KG1 (cell line): ENCODE measurements at regions not wholly inside any gene's neighbourhood (a gene's known extent, or its start where the extent isn't known, plus 50 kb on each side); places are given as distances from the start of the nearest gene placed in this dataset.
"Not testable (repeated sequence)": the region's sequence is repeated elsewhere in the genome, so short reads cannot be mapped to it uniquely, and the experiment has no call there.

ENCODE experiments used
- DNase-seq: peaks from one replicate; lab custom pipeline; 2025; lab: John Stamatoyannopoulos, UW

DNA sequence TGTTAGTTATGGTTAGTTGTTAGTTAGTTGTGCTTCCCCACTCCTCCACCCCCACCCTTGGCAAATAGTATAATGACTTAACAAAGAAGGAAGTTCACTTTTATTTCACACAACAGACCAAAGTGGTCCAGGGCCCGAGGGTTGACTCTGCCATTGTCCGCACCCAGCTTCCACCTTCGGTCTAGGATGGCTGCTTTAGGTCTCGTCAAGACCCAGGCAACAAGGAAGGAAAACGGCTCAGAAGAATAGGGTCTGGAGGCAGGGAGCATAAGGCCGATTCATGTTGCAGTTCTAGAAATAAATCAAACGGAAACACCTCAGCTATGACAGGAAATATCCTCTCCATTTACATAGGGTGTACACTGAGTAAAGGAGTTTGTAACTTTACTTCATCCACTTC, 206.0 kb upstream of the CXCR4 start:
- DNase-seq: no peak

DNA sequence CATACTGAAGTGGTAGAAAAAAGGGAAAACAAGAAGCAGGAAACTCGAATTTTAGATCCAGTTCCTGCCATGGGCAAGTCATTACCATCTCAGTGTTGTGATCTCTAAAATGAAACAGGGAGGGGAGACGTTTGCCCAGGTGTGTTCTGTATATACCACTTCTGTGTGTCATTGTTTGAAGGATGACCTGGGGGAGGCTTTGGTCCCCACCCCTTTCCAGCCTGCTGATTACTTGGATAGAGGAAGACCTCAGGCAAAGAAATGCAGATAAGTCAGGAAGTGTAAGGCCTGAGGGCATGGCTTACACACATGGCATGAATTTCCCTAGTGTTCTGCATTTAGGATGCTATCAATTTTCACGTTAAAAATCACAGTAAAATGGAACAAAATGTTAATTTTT, 205.2 kb upstream of the CXCR4 start:
- no peak for DNase-seq

DNA sequence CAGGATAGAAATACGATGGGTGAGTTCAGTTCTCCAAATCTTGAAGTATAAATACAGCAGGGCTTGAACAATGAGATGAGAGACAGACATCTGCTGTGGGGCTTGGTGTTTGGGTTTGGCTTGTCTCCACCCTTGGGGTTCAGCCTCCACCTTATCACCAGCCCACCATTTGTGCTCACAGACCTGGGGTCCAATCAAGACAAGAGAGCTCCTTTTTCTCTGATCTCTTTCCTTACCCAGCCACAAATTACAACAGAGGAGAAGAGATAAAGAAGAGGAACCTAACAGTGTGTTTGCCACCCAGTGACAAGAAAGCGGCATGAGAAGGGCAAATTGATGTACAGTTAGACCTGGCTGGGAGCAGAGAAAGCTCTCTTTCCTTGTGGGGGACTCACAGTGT, 204.5 kb upstream of the CXCR4 start:
- DNase-seq: peak; percentile 5

- no peak for DNase-seq
These were observed 201.7 kb upstream of the CXCR4 start for GRCh38 chr2:136319651-136320050.

DNA sequence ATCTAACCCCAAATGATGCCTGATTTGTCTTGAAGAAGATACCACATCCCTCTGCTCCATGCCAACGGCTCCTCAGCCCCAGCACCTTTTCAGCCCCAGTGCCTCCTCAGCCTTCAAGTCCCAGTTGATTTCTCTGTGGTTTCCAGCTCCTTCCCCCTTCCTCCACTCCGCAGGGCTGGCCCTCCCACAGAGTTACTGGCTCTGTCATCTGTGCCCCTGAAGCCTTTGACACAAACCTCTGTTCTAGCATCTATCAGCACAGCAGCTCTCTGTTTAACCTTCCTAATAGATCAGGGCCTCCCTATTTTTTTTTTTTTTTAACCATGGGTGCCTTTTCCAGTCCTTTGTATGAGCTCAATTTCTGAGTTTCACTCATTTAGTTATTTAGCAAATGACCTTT, 201.3 kb upstream of the CXCR4 start:
- DNase-seq: peak; percentile 5

GRCh38 chr2:136314240-136314639, 196.3 kb upstream of the CXCR4 start:
- DNase-seq: no peak

DNA sequence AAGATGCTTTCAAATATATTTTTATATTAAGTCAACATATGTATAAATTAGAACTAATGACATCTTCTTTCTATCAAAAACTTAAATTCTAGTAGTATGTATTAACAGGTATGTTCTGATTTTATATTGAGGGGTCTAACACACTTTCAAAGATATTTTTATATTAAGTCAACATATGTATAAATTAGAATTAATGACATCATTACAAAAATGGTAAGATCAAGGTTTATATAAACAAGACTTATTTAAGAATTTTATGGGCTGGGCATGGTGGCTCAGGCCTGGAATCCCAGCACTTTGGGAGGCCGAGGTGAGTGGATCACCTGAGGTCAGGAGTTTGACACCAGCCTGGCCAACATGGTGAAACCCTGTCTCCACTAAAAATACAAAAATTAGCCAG, 194.6 kb upstream of the CXCR4 start:
- DNase-seq: not testable (repeated sequence)

GRCh38 chr2:136310797-136311603, 193.1 kb upstream of the CXCR4 start:
- DNase-seq: no peak

- no peak for DNase-seq
These were observed 192.1 kb upstream of the CXCR4 start for GRCh38 chr2:136310005-136310495.

GRCh38 chr2:136308611-136309010, 190.7 kb upstream of the CXCR4 start:
- DNase-seq: no peak

DNA sequence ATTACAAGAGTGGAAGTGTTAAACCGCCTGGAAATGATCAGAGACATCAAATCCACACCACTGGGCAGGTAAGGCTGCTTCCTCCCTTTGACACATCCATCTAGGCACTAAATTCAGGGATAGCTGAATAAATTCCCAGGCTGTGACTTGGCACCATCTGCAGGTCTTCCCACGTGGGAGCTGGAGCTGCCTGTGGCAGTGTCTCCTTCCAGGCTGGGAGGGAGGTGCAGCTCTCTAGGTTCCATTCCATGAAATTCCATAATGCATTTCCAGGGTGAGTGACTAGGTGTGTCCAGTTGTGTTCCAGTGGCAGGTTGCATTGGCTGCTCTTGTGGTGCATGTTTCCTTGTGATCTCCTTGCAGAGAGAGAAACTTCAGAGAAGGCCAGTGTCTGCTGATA, 188.9 kb upstream of the CXCR4 start:
- DNase-seq: no peak

DNA sequence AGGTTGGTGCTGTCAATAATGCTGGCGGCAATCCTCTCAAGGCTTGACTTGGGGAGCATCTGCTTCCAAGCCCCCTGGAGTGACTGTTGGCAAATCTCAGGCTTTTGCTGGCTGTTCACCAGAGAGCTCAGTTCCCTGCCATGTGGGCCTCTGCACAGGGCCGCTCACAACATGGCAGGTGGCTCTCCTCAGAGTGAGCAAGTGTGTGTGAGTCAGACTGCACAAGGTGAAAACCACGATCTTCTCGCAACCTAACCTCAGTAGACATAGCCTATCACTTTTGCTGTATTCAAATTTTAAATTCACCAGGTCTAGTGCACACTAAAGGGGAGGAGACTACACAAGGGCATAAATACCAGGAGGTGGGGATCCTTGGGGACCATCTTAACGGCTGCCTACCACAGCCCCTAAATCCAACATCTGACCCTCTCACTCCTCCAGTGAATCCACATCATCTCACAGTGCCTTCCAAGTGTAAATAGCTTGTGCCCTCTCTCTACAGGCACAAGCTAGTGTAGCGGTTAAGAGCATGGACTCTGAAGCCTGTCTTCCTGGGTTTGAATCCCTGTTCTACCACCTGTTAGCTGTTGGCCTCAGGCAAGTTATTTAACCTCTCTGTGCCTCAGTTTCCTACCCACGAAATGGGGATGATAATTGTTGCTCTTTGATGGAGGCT, 187.7 kb upstream of the CXCR4 start:
- no peak for DNase-seq

GRCh38 chr2:136301006-136301405, 183.1 kb upstream of the CXCR4 start:
- DNase-seq: no peak

- DNase-seq: no peak
These were observed 180.7 kb upstream of the CXCR4 start for GRCh38 chr2:136298631-136299030.

GRCh38 chr2:136297994-136298393, 180.0 kb upstream of the CXCR4 start:
- DNase-seq: no peak

DNA sequence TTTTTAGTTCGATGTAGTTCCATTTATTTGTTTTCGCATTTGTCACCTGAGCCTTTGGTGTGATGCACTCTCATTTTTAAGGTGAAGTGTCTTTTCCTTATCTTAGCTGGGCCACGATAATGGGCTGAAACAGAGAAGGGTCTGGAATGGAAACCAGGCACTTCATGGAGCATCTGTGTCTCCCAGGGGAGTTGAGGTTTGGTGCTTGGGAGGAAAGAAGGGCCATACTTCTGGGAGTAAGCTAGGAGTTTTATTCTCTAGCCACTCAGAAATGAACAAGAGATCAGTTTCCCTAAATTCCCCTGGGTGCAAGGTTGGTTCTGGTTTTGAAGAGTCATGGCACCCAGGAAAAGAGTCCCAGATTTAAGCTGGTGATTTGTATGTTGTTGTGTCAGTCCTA, 179.4 kb upstream of the CXCR4 start:
- DNase-seq: no peak

GRCh38 chr2:136295168-136295567, 177.2 kb upstream of the CXCR4 start:
- no peak for DNase-seq

DNA sequence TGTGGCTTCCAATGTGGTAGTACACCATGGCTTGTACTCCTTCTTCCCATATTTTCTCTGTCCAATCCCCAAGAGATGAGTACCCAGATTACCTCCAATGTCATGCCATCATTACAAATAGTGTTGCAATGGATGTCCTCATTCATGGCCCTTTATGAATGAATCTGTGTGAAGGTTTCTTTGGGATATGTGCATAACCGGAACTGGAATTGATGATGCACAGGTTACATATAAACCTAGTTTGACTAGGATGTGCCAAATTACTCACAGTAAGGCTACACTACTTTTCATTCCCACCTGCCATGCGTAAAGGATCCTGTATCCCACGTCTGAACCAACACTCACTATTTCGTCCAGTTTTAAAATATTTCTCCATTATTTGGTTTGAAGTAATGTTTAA, 173.9 kb upstream of the CXCR4 start:
- no peak for DNase-seq

DNA sequence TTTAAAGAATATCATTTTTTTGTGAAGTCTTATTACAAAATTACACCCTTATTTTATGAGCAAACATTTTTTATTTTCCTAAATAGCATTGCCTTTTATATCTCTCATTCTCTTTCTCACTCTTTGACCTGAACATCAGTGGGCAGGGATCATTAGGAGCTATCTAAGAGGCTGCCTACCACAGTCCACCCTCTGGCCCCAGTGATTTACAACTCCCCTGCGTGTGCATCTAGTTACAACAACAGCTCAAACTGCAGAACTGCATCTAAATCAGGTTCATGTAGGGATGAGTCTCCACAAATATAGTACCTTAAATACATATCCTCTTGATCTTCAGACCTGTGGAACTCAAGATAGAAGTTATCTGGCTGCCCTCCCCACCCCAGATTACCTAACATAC, 172.4 kb upstream of the CXCR4 start:
- no peak for DNase-seq

DNA sequence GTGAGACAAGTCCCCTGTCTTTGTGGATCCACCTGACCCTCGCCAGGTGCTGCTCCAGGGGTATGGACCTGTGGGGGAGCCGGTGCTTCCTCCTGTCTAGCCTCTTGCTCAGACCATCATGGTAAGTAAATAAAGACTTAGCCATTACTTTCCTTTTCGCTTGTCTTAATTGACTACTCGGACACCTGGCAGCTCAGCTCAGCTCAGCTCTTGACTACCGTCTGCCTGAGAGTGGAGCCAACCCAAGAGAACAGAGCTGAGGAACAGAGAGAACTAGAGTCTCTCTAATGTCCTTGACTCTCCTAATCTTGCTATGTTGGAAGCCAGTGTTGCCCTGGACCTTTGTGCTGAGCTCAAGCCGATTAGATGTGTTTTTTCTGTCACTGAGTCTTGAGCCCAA, 170.3 kb upstream of the CXCR4 start:
- no peak for DNase-seq

- DNase-seq: no peak
These were observed 168.5 kb upstream of the CXCR4 start for GRCh38 chr2:136286423-136286822.

DNA sequence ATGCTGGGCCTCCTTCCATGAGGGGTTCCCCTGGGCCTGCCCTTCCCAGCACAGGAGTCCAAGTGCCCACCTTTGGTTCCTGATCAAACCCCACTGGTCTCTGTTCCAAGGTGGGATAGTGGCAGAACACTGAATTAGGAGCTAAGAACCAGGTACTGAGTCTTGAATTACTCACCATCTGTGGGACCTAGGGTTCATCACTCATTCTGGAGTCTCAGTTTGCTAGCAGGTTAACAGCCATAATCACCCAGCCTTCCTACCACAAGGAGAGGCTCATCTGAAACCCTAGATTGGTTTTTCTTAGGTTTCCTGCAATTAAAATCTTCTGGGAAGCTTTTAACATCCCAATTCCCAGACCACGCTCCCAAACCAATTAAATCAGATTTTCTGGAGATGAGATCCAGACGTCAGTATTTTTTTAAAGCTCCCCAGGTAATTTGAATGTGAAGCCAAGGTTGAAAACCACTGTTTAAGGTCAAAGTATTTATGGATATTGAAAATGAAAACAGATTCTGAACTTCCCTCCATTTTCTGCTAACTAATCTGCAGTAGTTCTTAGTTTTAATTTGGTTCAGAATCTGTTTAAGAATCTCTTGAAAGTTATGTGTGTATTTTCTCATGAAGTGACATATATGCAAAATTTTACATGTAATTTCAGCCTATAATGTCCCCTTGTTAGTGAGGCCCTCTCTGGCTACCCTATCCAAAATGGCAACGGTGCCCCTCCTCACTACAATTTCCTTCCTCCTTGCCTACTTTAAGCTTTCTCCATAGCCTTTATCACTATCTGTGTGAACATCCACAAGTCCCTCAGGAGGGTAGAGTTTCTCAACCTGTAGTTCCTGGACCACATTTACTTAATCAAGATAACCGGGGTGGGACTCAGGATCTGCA, 166.5 kb upstream of the CXCR4 start:
- no peak for DNase-seq

DNA sequence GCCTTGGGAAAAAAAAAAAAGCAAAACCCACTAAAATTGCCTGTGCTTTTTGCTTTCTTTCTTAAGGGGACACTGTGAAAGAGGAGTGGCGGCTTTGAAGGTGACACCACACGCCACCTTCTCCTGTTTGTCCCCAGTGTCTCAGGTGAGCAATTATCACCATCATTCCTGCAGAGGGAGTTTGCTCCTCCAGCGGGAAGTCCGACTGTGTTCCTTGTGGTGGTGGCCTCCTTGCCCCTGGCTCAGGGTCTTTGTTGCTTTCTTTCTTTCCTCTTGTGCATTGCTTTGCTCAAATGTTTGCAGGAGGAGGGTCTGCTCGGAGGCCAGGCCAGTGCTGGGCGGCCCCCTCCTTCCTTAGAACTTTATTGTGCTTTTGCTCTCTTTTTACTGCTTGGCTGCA, 164.3 kb upstream of the CXCR4 start:
- DNase-seq: no peak
